VCaP (cell line): ENCODE measurements at regions not wholly inside any gene's neighbourhood (a gene's known extent, or its start where the extent isn't known, plus 50 kb on each side); places are given as distances from the start of the nearest gene placed in this dataset.

ENCODE experiments used
- H3K27ac ChIP-seq: fragments of 450-650 bp; 2 replicates; pipeline ENCODE4 v1.5.1; 2017
- TF ChIP-seq, protein P1 (sequence below): fragments of 450-650 bp; conservative IDR thresholded peaks from 2 replicates; pipeline ENCODE4 v1.5.1; 2017; ENCODE audit warnings: mild to moderate bottlenecking, moderate library complexity

DNA sequence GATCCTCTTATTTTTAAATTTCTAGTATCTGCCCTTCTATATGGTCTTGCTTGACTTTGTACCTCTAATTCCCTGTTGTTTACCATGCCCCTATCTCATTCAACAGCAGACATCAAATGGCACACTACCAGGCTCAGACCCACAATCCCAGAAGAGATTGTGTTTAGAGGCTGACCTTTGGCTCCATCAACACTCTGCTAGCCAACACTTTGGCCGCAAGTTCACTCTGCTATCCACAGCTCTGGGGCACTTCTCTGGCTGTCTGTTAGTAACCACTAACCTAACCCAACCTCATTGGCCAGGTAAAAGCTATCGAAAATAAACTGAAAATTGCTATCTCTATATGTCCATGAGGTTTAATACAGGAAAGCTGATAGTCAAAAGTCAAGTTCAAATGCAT is 646.0 kb upstream of the CCDC54 start:
- TF ChIP-seq, protein P1, sequence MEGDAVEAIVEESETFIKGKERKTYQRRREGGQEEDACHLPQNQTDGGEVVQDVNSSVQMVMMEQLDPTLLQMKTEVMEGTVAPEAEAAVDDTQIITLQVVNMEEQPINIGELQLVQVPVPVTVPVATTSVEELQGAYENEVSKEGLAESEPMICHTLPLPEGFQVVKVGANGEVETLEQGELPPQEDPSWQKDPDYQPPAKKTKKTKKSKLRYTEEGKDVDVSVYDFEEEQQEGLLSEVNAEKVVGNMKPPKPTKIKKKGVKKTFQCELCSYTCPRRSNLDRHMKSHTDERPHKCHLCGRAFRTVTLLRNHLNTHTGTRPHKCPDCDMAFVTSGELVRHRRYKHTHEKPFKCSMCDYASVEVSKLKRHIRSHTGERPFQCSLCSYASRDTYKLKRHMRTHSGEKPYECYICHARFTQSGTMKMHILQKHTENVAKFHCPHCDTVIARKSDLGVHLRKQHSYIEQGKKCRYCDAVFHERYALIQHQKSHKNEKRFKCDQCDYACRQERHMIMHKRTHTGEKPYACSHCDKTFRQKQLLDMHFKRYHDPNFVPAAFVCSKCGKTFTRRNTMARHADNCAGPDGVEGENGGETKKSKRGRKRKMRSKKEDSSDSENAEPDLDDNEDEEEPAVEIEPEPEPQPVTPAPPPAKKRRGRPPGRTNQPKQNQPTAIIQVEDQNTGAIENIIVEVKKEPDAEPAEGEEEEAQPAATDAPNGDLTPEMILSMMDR = no peak
- H3K27ac ChIP-seq = no peak overlapping the region

DNA sequence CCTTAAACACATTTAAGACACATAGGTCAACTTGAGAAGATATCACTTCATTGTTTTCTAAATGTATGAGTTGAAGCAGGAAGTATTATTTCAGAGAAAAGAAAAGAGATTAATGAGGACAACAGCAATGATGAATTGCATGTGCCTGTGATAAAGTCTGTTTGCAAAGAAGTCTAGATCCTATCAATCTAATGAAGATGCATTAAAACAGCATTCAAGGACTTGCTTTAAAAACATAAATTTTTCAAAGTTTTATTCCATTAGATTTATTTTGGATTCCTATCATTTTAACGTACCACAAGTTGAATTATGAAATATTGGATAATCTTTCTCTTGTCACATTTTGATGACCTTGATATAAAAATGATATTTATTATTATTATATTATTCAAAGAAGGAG is 642.5 kb upstream of the CCDC54 start:
- TF ChIP-seq, protein P1 = no peak
- H3K27ac ChIP-seq = no peak overlapping the region

GRCh38 chr3:106737265-106737664 is 640.0 kb upstream of the CCDC54 start:
- H3K27ac ChIP-seq = no peak overlapping the region
- TF ChIP-seq, protein P1 = no peak

- TF ChIP-seq, protein P1 = no peak
- H3K27ac ChIP-seq = no peak overlapping the region
Measured at GRCh38 chr3:106740116-106740515, 637.1 kb upstream of the CCDC54 start.

GRCh38 chr3:106745344-106746168 is 631.7 kb upstream of the CCDC54 start:
- TF ChIP-seq, protein P1 = no peak

GRCh38 chr3:106746286-106746685 is 631.0 kb upstream of the CCDC54 start:
- no peak overlapping the region for H3K27ac ChIP-seq
- TF ChIP-seq, protein P1 = no peak

More at GRCh38 chr3:106745344-106746168, 631.7 kb upstream of the CCDC54 start:
- no peak overlapping the region for H3K27ac ChIP-seq

DNA sequence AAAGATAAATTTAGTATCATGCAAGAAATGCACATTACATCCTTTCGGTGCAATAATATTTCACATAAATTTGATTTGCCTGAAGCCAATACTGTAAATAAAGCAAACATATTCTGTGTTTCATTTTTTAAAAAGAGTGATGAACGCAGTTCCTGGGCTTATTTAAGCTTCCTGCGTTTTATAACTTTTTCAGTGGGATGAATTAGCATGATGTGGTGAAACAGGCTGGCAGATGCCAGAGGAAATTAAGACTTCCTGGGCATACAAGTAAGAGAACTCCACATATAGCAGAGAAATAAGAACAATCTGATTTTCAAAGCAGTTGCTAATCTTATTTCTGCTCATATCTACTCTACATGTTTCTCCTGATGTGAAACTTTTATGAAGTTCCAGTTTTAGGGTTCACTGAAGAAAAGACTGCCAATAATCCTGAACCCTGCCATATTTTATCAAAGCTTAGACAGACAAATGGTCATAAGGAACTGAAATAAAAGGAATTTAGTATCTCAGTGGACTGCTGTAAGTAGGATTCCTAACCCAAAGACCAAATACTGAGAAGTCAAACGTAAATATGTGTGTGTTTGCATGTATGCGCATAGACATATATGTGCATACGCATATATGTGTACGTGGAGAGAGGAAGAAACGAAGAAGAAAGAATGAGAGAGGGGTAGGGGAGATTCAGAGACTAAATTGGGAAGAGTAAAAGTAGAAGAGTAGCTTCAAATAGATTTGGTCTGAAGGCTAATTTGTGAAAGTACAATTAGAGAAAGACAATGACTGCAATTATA is 628.6 kb upstream of the CCDC54 start:
- TF ChIP-seq, protein P1 = no peak
- H3K27ac ChIP-seq = no peak overlapping the region
